SK-N-SH treated with all-trans-retinoic acid at 6 μM for 48 hours (cell line): ENCODE measurements at regions not wholly inside any gene's neighbourhood (a gene's known extent, or its start where the extent isn't known, plus 50 kb on each side); places are given as distances from the start of the nearest gene placed in this dataset.

ENCODE experiments used
- BACH2 ChIP-seq: fragments of 250-450 bp; sonication (Bioruptor Pico); IDR thresholded peaks from 2 replicates; pipeline ENCODE4 v1.9.0; 2021; ENCODE audit warnings: mild to moderate bottlenecking, borderline replicate concordance
- CSDC2 ChIP-seq: fragments of 250-450 bp; sonication (Bioruptor Pico); IDR thresholded peaks from 2 replicates; pipeline ENCODE4 v1.5.0; 2020; ENCODE audit warnings: mild to moderate bottlenecking, moderate library complexity
- ESRRG ChIP-seq: fragments of 250-450 bp; sonication (Bioruptor Pico); IDR thresholded peaks from 2 replicates; pipeline ENCODE4 v1.6.1; 2021; ENCODE audit warnings: mild to moderate bottlenecking
- GLIS3 ChIP-seq: fragments of 250-450 bp; sonication (Bioruptor Pico); IDR thresholded peaks from 2 replicates; pipeline ENCODE4 v1.5.0; 2020; ENCODE audit warnings: mild to moderate bottlenecking, moderate library complexity
- PATZ1 ChIP-seq: fragments of 250-450 bp; sonication (Bioruptor Pico); IDR thresholded peaks from 2 replicates; pipeline ENCODE4 v1.8.0; 2020; ENCODE audit warnings: mild to moderate bottlenecking, moderate library complexity, borderline replicate concordance
- PPARA ChIP-seq: fragments of 250-450 bp; sonication (Bioruptor Pico); IDR thresholded peaks from 2 replicates; pipeline ENCODE4 v1.5.0; 2020; ENCODE audit warnings: mild to moderate bottlenecking, borderline replicate concordance
- TSHZ2 ChIP-seq: fragments of 250-450 bp; sonication (Bioruptor Pico); IDR thresholded peaks from 2 replicates; pipeline ENCODE4 v1.5.0; 2020; ENCODE audit warnings: mild to moderate bottlenecking, moderate library complexity
- ZNF70 ChIP-seq: fragments of 450-650 bp; formaldehyde crosslinking; IDR thresholded peaks from 2 replicates; pipeline ENCODE4 v1.5.0; 2020; ENCODE audit warnings: mild to moderate bottlenecking, moderate library complexity

GRCh38 chr10:4754143-4754542 lies 71.9 kb upstream of the AKR1E2 start:
- TF ChIP-seq ZNF70 (CRISPR knock-in tag) (no peak), PPARA (CRISPR knock-in tag) (no peak), CSDC2 (CRISPR knock-in tag) (no peak), ESRRG (no peak), TSHZ2 (no peak), GLIS3 (CRISPR knock-in tag) (no peak), BACH2 (CRISPR knock-in tag) (no peak), PATZ1 (CRISPR knock-in tag) (no peak)
